ENCODE measurements at regions not wholly inside any gene's neighbourhood (a gene's known extent, or its start where the extent isn't known, plus 50 kb on each side); places are given as distances from the start of the nearest gene placed in this dataset.

GRCh38 chr10:36519909-36520308 is 605.5 kb upstream of the ANKRD30A start:
- TF ChIP-seq CTCF (conservative IDR thresholded peaks at IDR 0.05; ENCODE audit: low read depth): no peak
- ChIA-PET POLR2A (ENCODE audit: low non-redundant PET) (no interaction called here), CTCF (no interaction called here)
- no peak for DNase-seq (ENCODE audit: low spot score)
- H3K27ac ChIP-seq: no peak overlapping the region

- H3K27ac ChIP-seq: no peak overlapping the region
- POLR2A ChIA-PET (ENCODE audit: low non-redundant PET): no interaction called here
- CTCF ChIA-PET: no interaction called here
- TF ChIP-seq CTCF (conservative IDR thresholded peaks at IDR 0.05; ENCODE audit: low read depth): no peak
- DNase-seq (ENCODE audit: low spot score): no peak
These were observed 609.1 kb upstream of the ANKRD30A start for GRCh38 chr10:36516281-36516680.

- CTCF ChIA-PET: interaction anchor here (0.6 kb wide), 1 partner anchor 1004 kb away, joined by 4 read pairs; no protein-coding TSS in a partner anchor
- no peak for DNase-seq (ENCODE audit: low spot score)
- no peak overlapping the region for H3K27ac ChIP-seq
- POLR2A ChIA-PET (ENCODE audit: low non-redundant PET): no interaction called here
- no peak for TF ChIP-seq CTCF (conservative IDR thresholded peaks at IDR 0.05; ENCODE audit: low read depth)
These were observed 610.1 kb upstream of the ANKRD30A start for GRCh38 chr10:36515319-36515718.

GRCh38 chr10:36507715-36508114 is 617.7 kb upstream of the ANKRD30A start:
- no peak for TF ChIP-seq CTCF (conservative IDR thresholded peaks at IDR 0.05; ENCODE audit: low read depth)
- POLR2A ChIA-PET (ENCODE audit: low non-redundant PET): no interaction called here
- H3K27ac ChIP-seq: no peak overlapping the region
- no peak for DNase-seq (ENCODE audit: low spot score)
- CTCF ChIA-PET: no interaction called here

- no peak overlapping the region for H3K27ac ChIP-seq
- no peak for TF ChIP-seq CTCF (conservative IDR thresholded peaks at IDR 0.05; ENCODE audit: low read depth)
- DNase-seq (ENCODE audit: low spot score): no peak
- ChIA-PET CTCF (interaction anchor here (0.7 kb wide), 1 partner anchor 38 kb away, joined by 3 read pairs; no protein-coding TSS in a partner anchor), POLR2A (ENCODE audit: low non-redundant PET) (no interaction called here)
These were observed 618.5 kb upstream of the ANKRD30A start for GRCh38 chr10:36506697-36507496.

- H3K27ac ChIP-seq: no peak overlapping the region
- TF ChIP-seq CTCF (conservative IDR thresholded peaks at IDR 0.05; ENCODE audit: low read depth): no peak
- CTCF ChIA-PET: interaction anchor here (0.7 kb wide), 1 partner anchor 39 kb away, joined by 3 read pairs; no protein-coding TSS in a partner anchor
- DNase-seq (ENCODE audit: low spot score): no peak
- POLR2A ChIA-PET (ENCODE audit: low non-redundant PET): no interaction called here
These were observed 619.1 kb upstream of the ANKRD30A start for GRCh38 chr10:36506261-36506660.

Measured in RWPE1 (cell line).